ENCODE measurements at regions not wholly inside any gene's neighbourhood (a gene's known extent, or its start where the extent isn't known, plus 50 kb on each side); places are given as distances from the start of the nearest gene placed in this dataset.

DNA sequence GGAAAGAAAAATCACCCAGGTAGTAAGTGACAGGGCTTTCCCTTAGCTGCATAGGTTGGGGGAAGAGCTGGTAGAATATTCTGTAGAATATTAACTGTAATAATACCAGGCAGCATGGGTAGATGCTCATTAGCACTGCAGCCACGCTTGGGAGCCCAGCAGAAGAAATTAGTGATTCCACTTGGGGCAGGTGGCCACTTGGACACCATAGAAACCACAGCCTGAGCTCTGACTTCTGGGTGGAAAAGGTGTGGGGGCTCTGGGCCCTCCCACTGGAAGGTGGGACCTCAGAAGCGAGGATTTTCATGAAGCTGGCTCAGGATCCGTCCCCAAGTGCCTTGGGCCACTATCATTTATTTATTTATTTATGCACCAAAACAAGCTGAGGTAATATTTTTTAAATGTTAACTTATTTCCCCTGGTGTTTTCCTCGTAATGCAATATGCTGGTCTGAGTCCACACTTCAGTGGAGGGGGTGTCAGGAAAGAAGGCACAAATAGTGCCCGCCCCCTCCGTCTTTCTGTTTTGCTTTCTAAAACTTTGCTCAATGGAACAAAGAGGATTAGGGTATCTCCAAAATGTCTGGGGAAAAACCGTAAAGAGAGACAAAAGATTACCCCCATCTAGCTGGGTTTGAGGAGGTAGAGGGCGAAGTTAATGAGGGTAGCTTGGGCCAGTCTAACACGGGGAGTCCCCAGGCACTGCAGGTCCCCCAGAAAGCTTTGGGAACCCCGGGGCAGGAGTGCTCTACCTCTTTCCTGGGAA, 75.2 kb upstream of the GADD45A start:
- no peak for TF ChIP-seq EZH2 (IDR thresholded peaks at IDR 0.05; ENCODE audit: low read length)
- TF ChIP-seq, protein P1, sequence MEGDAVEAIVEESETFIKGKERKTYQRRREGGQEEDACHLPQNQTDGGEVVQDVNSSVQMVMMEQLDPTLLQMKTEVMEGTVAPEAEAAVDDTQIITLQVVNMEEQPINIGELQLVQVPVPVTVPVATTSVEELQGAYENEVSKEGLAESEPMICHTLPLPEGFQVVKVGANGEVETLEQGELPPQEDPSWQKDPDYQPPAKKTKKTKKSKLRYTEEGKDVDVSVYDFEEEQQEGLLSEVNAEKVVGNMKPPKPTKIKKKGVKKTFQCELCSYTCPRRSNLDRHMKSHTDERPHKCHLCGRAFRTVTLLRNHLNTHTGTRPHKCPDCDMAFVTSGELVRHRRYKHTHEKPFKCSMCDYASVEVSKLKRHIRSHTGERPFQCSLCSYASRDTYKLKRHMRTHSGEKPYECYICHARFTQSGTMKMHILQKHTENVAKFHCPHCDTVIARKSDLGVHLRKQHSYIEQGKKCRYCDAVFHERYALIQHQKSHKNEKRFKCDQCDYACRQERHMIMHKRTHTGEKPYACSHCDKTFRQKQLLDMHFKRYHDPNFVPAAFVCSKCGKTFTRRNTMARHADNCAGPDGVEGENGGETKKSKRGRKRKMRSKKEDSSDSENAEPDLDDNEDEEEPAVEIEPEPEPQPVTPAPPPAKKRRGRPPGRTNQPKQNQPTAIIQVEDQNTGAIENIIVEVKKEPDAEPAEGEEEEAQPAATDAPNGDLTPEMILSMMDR (optimal IDR thresholded peaks at IDR 0.05 in 1 of 3, IDR thresholded peaks at IDR 0.05 in 1 of 3, conservative IDR thresholded peaks at IDR 0.05 in 1 of 3; ENCODE audit: extremely low read depth in 1 of 3, insufficient read depth in 2 of 3, low read length in 3 of 3), result no peak

Data from keratinocyte (primary cell).